ENCODE measurements at regions not wholly inside any gene's neighbourhood (a gene's known extent, or its start where the extent isn't known, plus 50 kb on each side); places are given as distances from the start of the nearest gene placed in this dataset.

DNA sequence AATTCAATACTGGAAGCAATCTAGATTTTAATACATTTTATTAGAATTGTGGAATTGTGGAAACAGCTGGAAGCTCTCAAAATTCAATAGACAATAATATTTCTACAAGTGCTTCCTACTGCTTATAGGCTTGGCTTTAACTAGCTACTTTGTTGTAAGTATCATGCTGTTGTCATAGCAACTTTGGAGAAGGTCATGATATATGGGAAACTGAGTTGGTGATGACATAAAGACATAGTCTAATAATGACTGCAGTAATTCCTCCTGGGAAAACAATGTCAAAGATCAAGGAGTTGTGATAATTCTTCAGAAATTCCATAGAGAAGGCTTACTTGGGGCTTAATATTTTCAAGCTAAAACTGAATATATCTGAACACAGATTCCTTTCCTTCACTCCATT lies 266.6 kb downstream of the KIF21A start:
- H3K56ac ChIP-seq (replicated peaks; ENCODE audit: insufficient read length, low read depth, low read length), result no peak overlapping the region
- no peak overlapping the region for H3K9ac ChIP-seq (replicated peaks in 1 of 4; ENCODE audit: extremely low read depth in 1 of 4, low read depth in 3 of 4, low read length in 3 of 4)
- H3K4me2 ChIP-seq (ENCODE audit: insufficient read depth in 1 of 2, low read depth in 2 of 2, low read length in 2 of 2), result no peak overlapping the region
- no peak for TF ChIP-seq SIRT6 (IDR thresholded peaks at IDR 0.05; ENCODE audit: low read length)
- H3K4me1 ChIP-seq (replicated peaks in 1 of 4; ENCODE audit: control insufficient read depth in 3 of 4, insufficient read depth in 4 of 4, low read length in 3 of 4), result no peaks in the 10 kb centered on the region
- H3K79me2 ChIP-seq (ENCODE audit: control insufficient read depth in 1 of 2, insufficient read depth in 2 of 2, low read length in 2 of 2), result no peaks in the 10 kb centered on the region
- no peak overlapping the region for H3K18ac ChIP-seq (ENCODE audit: extremely low read depth, low read length)
- no peak overlapping the region for H2AK5ac ChIP-seq (ENCODE audit: low read depth, low read length)
- no peak overlapping the region for H3K23ac ChIP-seq (ENCODE audit: insufficient read length)
- no peak overlapping the region for H2BK5ac ChIP-seq (ENCODE audit: low read depth, low read length)
- H3K23me2 ChIP-seq (ENCODE audit: low read depth, low read length), result no peaks in the 10 kb centered on the region
- no peak overlapping the region for H2AFZ ChIP-seq (ENCODE audit: low read length)
- no peaks in the 10 kb centered on the region for H3K36me3 ChIP-seq (ENCODE audit: control insufficient read depth in 2 of 4, insufficient read depth in 4 of 4, low read length in 3 of 4)
- no peak overlapping the region for H3K14ac ChIP-seq (ENCODE audit: insufficient read length)
- FAIRE-seq, result no peak
- ChIA-PET POLR2A (ENCODE audit: partially characterized antibody) (no interaction called here), CTCF (ENCODE audit: partially characterized antibody) (no interaction called here)
- no peaks in the 10 kb centered on the region for H3K9me3 ChIP-seq (ENCODE audit: insufficient read depth in 2 of 2, low read depth in 1 of 2, low read length in 1 of 2)
- no peak overlapping the region for H3K4ac ChIP-seq (replicated peaks; ENCODE audit: insufficient read length, low read depth, low read length)
- no peak overlapping the region for H2BK12ac ChIP-seq (ENCODE audit: low read depth, low read length)
- no peak overlapping the region for H2BK120ac ChIP-seq (replicated peaks; ENCODE audit: low read depth, low read length)
- no peak overlapping the region for H4K8ac ChIP-seq (ENCODE audit: extremely low read depth, insufficient read depth, low read length)
- no peaks in the 10 kb centered on the region for H3K27me3 ChIP-seq (replicated peaks in 1 of 4; ENCODE audit: control insufficient read depth in 3 of 4, extremely low read depth in 1 of 4, insufficient read depth in 3 of 4, low read length in 3 of 4)
- no peak overlapping the region for H4K91ac ChIP-seq (replicated peaks; ENCODE audit: insufficient read length, low read length)
- no peak for DNase-seq (ENCODE audit: low read depth in 1 of 2, low spot score in 2 of 2)
- H4K20me1 ChIP-seq (replicated peaks in 1 of 2; ENCODE audit: control insufficient read depth in 1 of 2, insufficient read depth in 2 of 2, low read length in 2 of 2), result no peaks in the 10 kb centered on the region
- H2BK20ac ChIP-seq (ENCODE audit: low read length), result no peak overlapping the region
- no peak overlapping the region for H3K4me3 ChIP-seq (ENCODE audit: extremely low read depth in 1 of 4, insufficient read depth in 2 of 4, low read depth in 3 of 4, low read length in 4 of 4)
- no peak overlapping the region for H3K27ac ChIP-seq (ENCODE audit: low read depth, low read length)
- no peak overlapping the region for H4K5ac ChIP-seq (ENCODE audit: insufficient read length, low read depth, low read length)
- H2BK15ac ChIP-seq (ENCODE audit: low read length), result no peak overlapping the region
- H3K79me1 ChIP-seq (ENCODE audit: low read depth, low read length), result no peaks in the 10 kb centered on the region
